RWPE2 (cell line): ENCODE measurements at regions not wholly inside any gene's neighbourhood (a gene's known extent, or its start where the extent isn't known, plus 50 kb on each side); places are given as distances from the start of the nearest gene placed in this dataset.

ENCODE experiments used
- ATAC-seq: fragments of 200-7000 bp; cut with Tn5 transposase; 3 replicates; pipeline ENCODE4 v1.9.1; 2021; ENCODE audit warnings: low read depth
- DNase-seq: peaks from one replicate; pipeline ENCODE4 v3.0.0-alpha.2; 2020; ENCODE audit warnings: low spot score
- H3K27ac ChIP-seq: fragments of 450-650 bp; 2 replicates; pipeline ENCODE4 v1.5.1; 2017; ENCODE audit warnings: mild to moderate bottlenecking; ENCODE audit not compliant: poor library complexity, severe bottlenecking
- H3K27me3 ChIP-seq: fragments of 250-450 bp; sonication (Bioruptor Pico); 2 replicates; pipeline ENCODE4 v1.5.1; 2021; ENCODE audit warnings: mild to moderate bottlenecking, moderate library complexity; ENCODE audit not compliant: insufficient read depth, poor library complexity, severe bottlenecking
- H3K36me3 ChIP-seq: fragments of 250-450 bp; sonication (Bioruptor Pico); 2 replicates; pipeline ENCODE4 v1.5.1; 2020; ENCODE audit warnings: low read depth, mild to moderate bottlenecking, moderate library complexity
- H3K4me1 ChIP-seq: fragments of 250-450 bp; sonication (Bioruptor Pico); 2 replicates; pipeline ENCODE4 v1.5.1; 2021; ENCODE audit warnings: mild to moderate bottlenecking, moderate library complexity; ENCODE audit not compliant: insufficient read depth, poor library complexity, severe bottlenecking
- H3K4me3 ChIP-seq: fragments of 250-450 bp; sonication (Bioruptor Pico); 2 replicates; pipeline ENCODE4 v1.5.1; 2021; ENCODE audit warnings: mild to moderate bottlenecking, moderate library complexity; ENCODE audit not compliant: severe bottlenecking
- H3K9me3 ChIP-seq: fragments of 250-450 bp; sonication (Bioruptor Pico); 2 replicates; pipeline ENCODE4 v1.5.1; 2021; ENCODE audit warnings: mild to moderate bottlenecking, moderate library complexity; ENCODE audit not compliant: severe bottlenecking
- CTCF ChIP-seq: fragments of 450-650 bp; IDR thresholded peaks from one replicate; pipeline ENCODE4 v1.5.1; 2017; ENCODE audit warnings: mild to moderate bottlenecking, moderate library complexity; ENCODE audit not compliant: poor library complexity, severe bottlenecking

- no peaks in the 10 kb centered on the region for H3K27me3 ChIP-seq
- peak; percentile 70 for ATAC-seq
- peak overlapping the region; percentile 32 for H3K4me3 ChIP-seq
- H3K9me3 ChIP-seq: no peaks in the 10 kb centered on the region
- H3K4me1 ChIP-seq: peaks cover 11% of the 10 kb centered on the region
- no peaks in the 10 kb centered on the region for H3K36me3 ChIP-seq
- TF ChIP-seq CTCF: no peak
- H3K27ac ChIP-seq: peak overlapping the region; percentile 30
- peak; percentile 62 for DNase-seq
These were observed 74.0 kb upstream of the EIF5 start for GRCh38 chr14:103259801-103260628.

GRCh38 chr14:103260629-103261124, 73.4 kb upstream of the EIF5 start:
- no peaks in the 10 kb centered on the region for H3K9me3 ChIP-seq
- H3K4me3 ChIP-seq: peak overlapping the region; percentile 32
- H3K27ac ChIP-seq: peak overlapping the region; percentile 30
- no peaks in the 10 kb centered on the region for H3K27me3 ChIP-seq
- peak; percentile 66 for ATAC-seq
- TF ChIP-seq CTCF: no peak
- peaks cover 11% of the 10 kb centered on the region for H3K4me1 ChIP-seq
- H3K36me3 ChIP-seq: no peaks in the 10 kb centered on the region
- DNase-seq: peak; percentile 62

- no peaks in the 10 kb centered on the region for H3K9me3 ChIP-seq
- H3K27me3 ChIP-seq: no peaks in the 10 kb centered on the region
- H3K36me3 ChIP-seq: no peaks in the 10 kb centered on the region
- DNase-seq (peak; percentile 31), ATAC-seq (no peak)
- H3K4me3 ChIP-seq: no peak overlapping the region
- H3K4me1 ChIP-seq: no peaks in the 10 kb centered on the region
- H3K27ac ChIP-seq: no peak overlapping the region
- TF ChIP-seq CTCF: no peak
These were observed 66.7 kb upstream of the EIF5 start for GRCh38 chr14:103267226-103267910.

GRCh38 chr14:103271189-103271588, 62.8 kb upstream of the EIF5 start:
- ATAC-seq: no peak
- H3K36me3 ChIP-seq: no peaks in the 10 kb centered on the region
- H3K9me3 ChIP-seq: peaks cover 4% of the 10 kb centered on the region
- no peak for DNase-seq
- no peak for TF ChIP-seq CTCF
- H3K4me1 ChIP-seq: no peaks in the 10 kb centered on the region
- no peak overlapping the region for H3K27ac ChIP-seq
- no peak overlapping the region for H3K4me3 ChIP-seq
- peaks cover 27% of the 10 kb centered on the region for H3K27me3 ChIP-seq
